ENCODE measurements at regions not wholly inside any gene's neighbourhood (a gene's known extent, or its start where the extent isn't known, plus 50 kb on each side); places are given as distances from the start of the nearest gene placed in this dataset.

GRCh38 chr5:88948746-88949600, 66.0 kb upstream of the MEF2C start:
- Histone ChIP-seq H2BK20ac (ENCODE audit: low read length) (no peak overlapping the region), H3K4me3 (ENCODE audit: extremely low read depth in 1 of 4, insufficient read depth in 2 of 4, low read depth in 3 of 4, low read length in 4 of 4) (no peak overlapping the region), H3K79me1 (ENCODE audit: low read depth, low read length) (no peaks in the 10 kb centered on the region), H3K36me3 (ENCODE audit: control insufficient read depth in 2 of 4, insufficient read depth in 4 of 4, low read length in 3 of 4) (no peaks in the 10 kb centered on the region), H4K20me1 (replicated peaks in 1 of 2; ENCODE audit: control insufficient read depth in 1 of 2, insufficient read depth in 2 of 2, low read length in 2 of 2) (no peaks in the 10 kb centered on the region), H3K9me3 (ENCODE audit: insufficient read depth in 2 of 2, low read depth in 1 of 2, low read length in 1 of 2) (no peaks in the 10 kb centered on the region), H3K79me2 (ENCODE audit: control insufficient read depth in 1 of 2, insufficient read depth in 2 of 2, low read length in 2 of 2) (no peaks in the 10 kb centered on the region), H2BK15ac (ENCODE audit: low read length) (no peak overlapping the region), H3K23ac (ENCODE audit: insufficient read length) (no peak overlapping the region), H2BK120ac (replicated peaks; ENCODE audit: low read depth, low read length) (peak overlapping the region; percentile 16), H3K56ac (replicated peaks; ENCODE audit: insufficient read length, low read depth, low read length) (no peak overlapping the region), H2AK5ac (ENCODE audit: low read depth, low read length) (no peak overlapping the region), H3K4me2 (ENCODE audit: insufficient read depth in 1 of 2, low read depth in 2 of 2, low read length in 2 of 2) (peak overlapping the region; percentile 7 to 27; a peak in 1 of 4 replicates), H4K91ac (replicated peaks; ENCODE audit: insufficient read length, low read length) (peak overlapping the region; percentile 2), H4K5ac (ENCODE audit: insufficient read length, low read depth, low read length) (peak overlapping the region; percentile 4), H2BK12ac (ENCODE audit: low read depth, low read length) (peak overlapping the region; percentile 30; the same call in 1 of the 2 replicates), H3K9ac (replicated peaks in 1 of 4; ENCODE audit: extremely low read depth in 1 of 4, low read depth in 3 of 4, low read length in 3 of 4) (no peak overlapping the region), H3K18ac (ENCODE audit: extremely low read depth, low read length) (peak overlapping the region; percentile 17; the same call in 1 of the 2 replicates), H3K4me1 (replicated peaks in 1 of 4; ENCODE audit: control insufficient read depth in 3 of 4, insufficient read depth in 4 of 4, low read length in 3 of 4) (peaks cover 0 to 11% (median 4%) of the 10 kb centered on the region in 4 experiments; a peak in 4 of 7 replicates), H2AFZ (ENCODE audit: low read length) (peak overlapping the region; percentile 19; the same call in 1 of the 2 replicates), H3K27ac (ENCODE audit: low read depth, low read length) (no peak overlapping the region), H3K23me2 (ENCODE audit: low read depth, low read length) (no peaks in the 10 kb centered on the region), H2BK5ac (ENCODE audit: low read depth, low read length) (no peak overlapping the region), H3K14ac (ENCODE audit: insufficient read length) (no peak overlapping the region), H4K8ac (ENCODE audit: extremely low read depth, insufficient read depth, low read length) (no peak overlapping the region), H3K4ac (replicated peaks; ENCODE audit: insufficient read length, low read depth, low read length) (no peak overlapping the region), H3K27me3 (replicated peaks in 1 of 4; ENCODE audit: control insufficient read depth in 3 of 4, extremely low read depth in 1 of 4, insufficient read depth in 3 of 4, low read length in 3 of 4) (no peaks in the 10 kb centered on the region)
- CTCF ChIA-PET (ENCODE audit: partially characterized antibody): interaction anchor here (0.5 to 0.7 kb wide), 2 partner anchors 221 to 365 kb away, joined by 3 read pairs; no protein-coding TSS in a partner anchor
- FAIRE-seq (no peak), DNase-seq (ENCODE audit: low read depth in 1 of 2, low spot score in 2 of 2) (no peak)
- WGBS, 2 experiments (ENCODE audit: extremely low coverage in 1 of 2, insufficient coverage in 1 of 2, insufficient read length in 1 of 2, insufficient replicate concordance in 2 of 2, low coverage in 1 of 2, low lambda C conversion rate in 2 of 2, missing lambda C conversion rate in 1 of 2): 55% methylated on average over 2 of the region's 2 CpGs; no CpG with 5 or more reads in 1 of the 2 experiments
- POLR2A ChIA-PET (ENCODE audit: partially characterized antibody): no interaction called here
- TF ChIP-seq SIN3A (conservative IDR thresholded peaks at IDR 0.05 in 1 of 2, IDR thresholded peaks at IDR 0.05 in 1 of 2; ENCODE audit: low read depth in 1 of 2, low read length in 2 of 2) (no peak), SIRT6 (IDR thresholded peaks at IDR 0.05; ENCODE audit: low read length) (no peak), RBBP5 (IDR thresholded peaks at IDR 0.05; ENCODE audit: borderline replicate concordance, low read depth, low read length) (no peak), RFX5 (IDR thresholded peaks at IDR 0.05; ENCODE audit: borderline replicate concordance, low read depth, low read length) (no peak), SP2 (IDR thresholded peaks at IDR 0.05; ENCODE audit: low read length) (no peak), TAF7 (optimal IDR thresholded peaks at IDR 0.05; ENCODE audit: borderline replicate concordance, low read depth, low read length) (no peak)
